ENCODE measurements at regions not wholly inside any gene's neighbourhood (a gene's known extent, or its start where the extent isn't known, plus 50 kb on each side); places are given as distances from the start of the nearest gene placed in this dataset.

- TF ChIP-seq CTCF (IDR thresholded peaks at IDR 0.05) = no peak
- TF ChIP-seq POLR2A (IDR thresholded peaks at IDR 0.05) = no peak
These were observed 515.1 kb downstream of the TLE4 start for GRCh38 chr9:80086822-80087345.

Data from body of pancreas (tissue), 4 donors.